Activated T-cell treated with anti-CD3 and anti-CD28 coated beads, Interleukin-2, amount 50 U/mL, for 24 hours (primary cell): ENCODE measurements at regions not wholly inside any gene's neighbourhood (a gene's known extent, or its start where the extent isn't known, plus 50 kb on each side); places are given as distances from the start of the nearest gene placed in this dataset.

ENCODE experiments used
- DNase-seq: peaks from one replicate; pipeline ENCODE4 v3.0.0-alpha.2; 2020
- H3K27ac Mint-ChIP-seq: 2 replicates; pipeline ENCODE4 v1.8.0; 2020; ENCODE audit warnings: mild to moderate bottlenecking, mixed read lengths
- H3K27me3 Mint-ChIP-seq: 2 replicates; pipeline ENCODE4 v1.8.0; 2020; ENCODE audit warnings: mixed read lengths
- H3K36me3 Mint-ChIP-seq: 2 replicates; pipeline ENCODE4 v1.8.0; 2020; ENCODE audit warnings: low read depth, mixed read lengths
- H3K4me1 Mint-ChIP-seq: 2 replicates; pipeline ENCODE4 v1.8.0; 2020; ENCODE audit warnings: low read depth, mixed read lengths
- H3K4me3 Mint-ChIP-seq: 2 replicates; pipeline ENCODE4 v1.8.0; 2020; ENCODE audit warnings: mild to moderate bottlenecking, moderate library complexity, mixed read lengths
- H3K9me3 Mint-ChIP-seq: 2 replicates; pipeline ENCODE4 v1.8.0; 2020; ENCODE audit warnings: mixed read lengths

- DNase-seq = no peak
- peaks cover 38% of the 10 kb centered on the region for H3K27me3 Mint-ChIP-seq
- no peak overlapping the region for H3K4me3 Mint-ChIP-seq
- H3K27ac Mint-ChIP-seq = no peak overlapping the region
- H3K36me3 Mint-ChIP-seq = no peaks in the 10 kb centered on the region
- no peaks in the 10 kb centered on the region for H3K4me1 Mint-ChIP-seq
- H3K9me3 Mint-ChIP-seq = peaks cover 2% of the 10 kb centered on the region
Measured at GRCh38 chr6:1096967-1097765, 214.7 kb upstream of the FOXQ1 start.

GRCh38 chr6:1094306-1094705 is 217.6 kb upstream of the FOXQ1 start:
- no peak overlapping the region for H3K27ac Mint-ChIP-seq

DNA sequence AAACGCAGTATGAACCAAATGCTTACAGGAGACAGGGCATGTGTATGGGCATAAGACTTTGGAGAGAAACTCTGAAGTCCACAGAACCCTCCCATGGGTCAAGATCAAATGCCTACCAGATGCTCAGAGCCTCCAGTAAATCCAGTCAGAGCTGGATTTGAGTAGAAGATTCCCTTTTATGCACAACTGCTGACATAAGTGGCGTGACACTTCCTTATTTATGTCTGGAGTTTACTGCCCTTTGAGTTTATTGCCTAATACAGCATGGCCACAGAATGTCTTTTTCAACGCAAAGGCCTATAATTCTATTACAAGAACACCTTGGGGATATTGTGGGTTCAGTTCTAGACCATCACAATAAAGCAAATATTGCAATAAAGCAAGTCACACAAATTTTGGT is 220.0 kb upstream of the FOXQ1 start:
- Mint-ChIP-seq H3K4me1 (no peaks in the 10 kb centered on the region), H3K4me3 (no peak overlapping the region), H3K27ac (no peak overlapping the region), H3K27me3 (peaks cover 12% of the 10 kb centered on the region), H3K36me3 (no peaks in the 10 kb centered on the region), H3K9me3 (peaks cover 2% of the 10 kb centered on the region)
- DNase-seq = no peak

More at GRCh38 chr6:1094306-1094705, 217.6 kb upstream of the FOXQ1 start:
- no peak for DNase-seq
- H3K36me3 Mint-ChIP-seq = no peaks in the 10 kb centered on the region
- H3K27me3 Mint-ChIP-seq = peaks cover 18% of the 10 kb centered on the region
- H3K4me1 Mint-ChIP-seq = no peaks in the 10 kb centered on the region
- H3K4me3 Mint-ChIP-seq = no peak overlapping the region
- peaks cover 2% of the 10 kb centered on the region for H3K9me3 Mint-ChIP-seq

- Mint-ChIP-seq H3K27me3 (peaks cover 18% of the 10 kb centered on the region), H3K27ac (no peak overlapping the region), H3K4me3 (no peak overlapping the region), H3K4me1 (no peaks in the 10 kb centered on the region), H3K36me3 (no peaks in the 10 kb centered on the region), H3K9me3 (no peaks in the 10 kb centered on the region)
- DNase-seq = no peak
Measured at GRCh38 chr6:1089859-1090258, 222.0 kb upstream of the FOXQ1 start.

GRCh38 chr6:1088492-1089001 is 223.4 kb upstream of the FOXQ1 start:
- no peak overlapping the region for H3K27ac Mint-ChIP-seq
- H3K27me3 Mint-ChIP-seq = peaks cover 16% of the 10 kb centered on the region
- no peaks in the 10 kb centered on the region for H3K36me3 Mint-ChIP-seq
- no peaks in the 10 kb centered on the region for H3K9me3 Mint-ChIP-seq
- DNase-seq = no peak
- H3K4me3 Mint-ChIP-seq = no peak overlapping the region
- no peaks in the 10 kb centered on the region for H3K4me1 Mint-ChIP-seq

GRCh38 chr6:1087154-1087843 is 224.6 kb upstream of the FOXQ1 start:
- Mint-ChIP-seq H3K27me3 (peaks cover 10% of the 10 kb centered on the region), H3K36me3 (no peaks in the 10 kb centered on the region), H3K9me3 (no peaks in the 10 kb centered on the region)

GRCh38 chr6:1086446-1087153 is 225.3 kb upstream of the FOXQ1 start:
- peaks cover 10% of the 10 kb centered on the region for H3K27me3 Mint-ChIP-seq
- no peak overlapping the region for H3K27ac Mint-ChIP-seq
- no peak for DNase-seq
- no peaks in the 10 kb centered on the region for H3K36me3 Mint-ChIP-seq
- no peak overlapping the region for H3K4me3 Mint-ChIP-seq
- H3K9me3 Mint-ChIP-seq = no peaks in the 10 kb centered on the region
- H3K4me1 Mint-ChIP-seq = no peaks in the 10 kb centered on the region

More at GRCh38 chr6:1087154-1087843, 224.6 kb upstream of the FOXQ1 start:
- no peaks in the 10 kb centered on the region for H3K4me1 Mint-ChIP-seq
- no peak overlapping the region for H3K4me3 Mint-ChIP-seq
- H3K27ac Mint-ChIP-seq = no peak overlapping the region
- DNase-seq = no peak

GRCh38 chr6:1082285-1082935 is 229.5 kb upstream of the FOXQ1 start:
- H3K27me3 Mint-ChIP-seq = peaks cover 6% of the 10 kb centered on the region
- H3K27ac Mint-ChIP-seq = no peak overlapping the region
- no peak for DNase-seq
- no peak overlapping the region for H3K4me3 Mint-ChIP-seq
- no peaks in the 10 kb centered on the region for H3K36me3 Mint-ChIP-seq
- H3K9me3 Mint-ChIP-seq = no peaks in the 10 kb centered on the region
- H3K4me1 Mint-ChIP-seq = no peaks in the 10 kb centered on the region

DNA sequence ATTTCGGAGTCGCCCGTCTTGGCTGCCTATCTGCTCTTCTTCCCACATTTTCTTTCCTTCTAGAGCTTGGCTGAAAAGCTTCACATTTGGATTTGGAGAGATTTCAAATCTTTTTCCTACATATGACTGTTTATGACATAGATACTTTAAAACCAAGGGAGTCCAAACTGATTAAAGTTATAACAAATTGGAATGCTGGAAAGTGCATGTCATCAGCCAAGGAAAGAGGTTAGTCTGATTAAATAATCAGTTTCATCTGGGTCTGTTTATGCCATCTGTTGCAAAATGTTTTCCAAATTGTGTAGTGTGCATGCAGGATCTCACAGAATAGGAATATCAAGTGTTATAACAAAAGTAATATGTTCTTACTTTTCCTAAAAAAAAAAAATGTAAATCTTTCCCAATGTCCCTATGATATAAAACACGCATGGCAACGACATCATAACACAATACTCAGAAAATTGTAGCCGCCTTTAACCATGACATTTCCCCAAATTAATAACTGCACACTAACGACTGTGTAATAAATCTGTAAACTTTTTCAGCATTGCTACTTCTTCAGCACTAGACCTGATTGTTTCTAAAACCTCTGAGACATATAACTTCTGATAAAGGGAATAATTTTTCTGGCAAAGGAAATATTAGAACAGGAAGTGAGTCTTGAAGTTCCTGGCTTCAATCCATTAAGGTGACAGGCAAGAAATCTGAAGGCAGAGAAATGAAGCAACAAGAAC is 230.2 kb upstream of the FOXQ1 start:
- H3K27ac Mint-ChIP-seq = no peak overlapping the region
- no peaks in the 10 kb centered on the region for H3K9me3 Mint-ChIP-seq
- H3K4me3 Mint-ChIP-seq = no peak overlapping the region
- peaks cover 6% of the 10 kb centered on the region for H3K27me3 Mint-ChIP-seq
- H3K36me3 Mint-ChIP-seq = no peaks in the 10 kb centered on the region
- no peaks in the 10 kb centered on the region for H3K4me1 Mint-ChIP-seq
- no peak for DNase-seq

DNA sequence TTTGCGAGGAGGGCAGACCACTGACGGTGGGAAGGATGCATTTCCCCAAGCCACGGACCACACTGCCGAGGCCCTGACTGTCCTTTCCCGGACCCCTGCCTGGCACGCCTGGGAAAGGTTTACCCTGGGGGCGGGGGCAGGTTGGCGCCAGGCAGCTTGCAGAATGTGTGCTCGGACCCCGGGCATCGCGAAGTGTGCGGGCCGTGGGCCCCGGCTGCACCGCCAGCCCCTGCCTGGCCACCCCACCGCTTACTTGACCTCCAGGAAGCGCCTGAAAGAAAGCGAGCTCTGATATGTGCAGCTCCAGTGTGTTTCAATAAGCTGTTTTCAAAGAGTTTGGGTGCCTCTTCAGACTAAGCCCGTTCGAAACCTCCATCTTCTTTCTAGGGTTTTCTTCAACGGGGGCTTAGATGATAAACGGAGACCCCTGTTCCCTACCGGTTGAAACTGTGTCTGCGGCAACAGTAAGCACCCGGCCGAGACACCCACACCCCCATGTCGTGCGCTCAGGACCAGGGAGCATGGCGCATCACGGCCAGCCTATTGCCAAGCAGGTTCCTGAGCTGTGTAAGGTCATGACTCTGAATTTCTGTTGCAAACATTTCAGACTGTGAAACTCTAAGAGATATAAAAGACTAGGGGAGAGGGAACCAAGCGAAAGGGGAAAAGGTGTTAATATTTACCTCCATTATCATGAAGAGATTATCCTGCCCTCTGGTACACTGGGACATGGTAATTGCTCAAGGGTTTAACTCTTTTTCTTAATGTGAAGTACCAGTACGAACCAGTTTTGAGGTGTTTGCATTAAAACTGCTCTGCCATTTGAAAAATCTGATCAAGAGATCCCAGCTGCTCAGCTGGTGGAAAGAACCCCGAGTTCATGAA is 231.2 kb upstream of the FOXQ1 start:
- Mint-ChIP-seq H3K4me3 (no peak overlapping the region), H3K27me3 (peaks cover 5% of the 10 kb centered on the region), H3K36me3 (no peaks in the 10 kb centered on the region), H3K4me1 (no peaks in the 10 kb centered on the region), H3K9me3 (no peaks in the 10 kb centered on the region), H3K27ac (no peak overlapping the region)
- no peak for DNase-seq

DNA sequence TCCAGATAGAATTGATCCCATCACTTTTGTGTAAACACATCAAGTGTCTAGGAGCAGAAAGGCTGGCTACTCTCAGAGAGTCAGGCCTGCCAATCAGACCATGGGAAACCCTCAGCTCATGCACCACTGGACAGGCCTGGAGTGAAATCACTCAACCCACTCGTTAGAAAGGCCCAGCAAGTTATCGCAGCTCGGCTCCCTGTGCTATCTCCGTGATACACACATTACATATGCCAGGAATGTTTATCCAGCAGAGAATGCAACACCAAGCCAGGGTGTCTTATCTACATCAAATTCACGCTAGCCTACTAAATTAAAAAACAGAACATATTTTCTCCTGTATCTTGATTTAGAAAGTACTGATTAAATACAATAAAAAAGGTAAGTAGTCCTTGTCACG is 232.4 kb upstream of the FOXQ1 start:
- Mint-ChIP-seq H3K4me3 (no peak overlapping the region), H3K4me1 (no peaks in the 10 kb centered on the region), H3K36me3 (no peaks in the 10 kb centered on the region), H3K27ac (no peak overlapping the region), H3K27me3 (peaks cover 11% of the 10 kb centered on the region), H3K9me3 (no peaks in the 10 kb centered on the region)
- DNase-seq = no peak

DNA sequence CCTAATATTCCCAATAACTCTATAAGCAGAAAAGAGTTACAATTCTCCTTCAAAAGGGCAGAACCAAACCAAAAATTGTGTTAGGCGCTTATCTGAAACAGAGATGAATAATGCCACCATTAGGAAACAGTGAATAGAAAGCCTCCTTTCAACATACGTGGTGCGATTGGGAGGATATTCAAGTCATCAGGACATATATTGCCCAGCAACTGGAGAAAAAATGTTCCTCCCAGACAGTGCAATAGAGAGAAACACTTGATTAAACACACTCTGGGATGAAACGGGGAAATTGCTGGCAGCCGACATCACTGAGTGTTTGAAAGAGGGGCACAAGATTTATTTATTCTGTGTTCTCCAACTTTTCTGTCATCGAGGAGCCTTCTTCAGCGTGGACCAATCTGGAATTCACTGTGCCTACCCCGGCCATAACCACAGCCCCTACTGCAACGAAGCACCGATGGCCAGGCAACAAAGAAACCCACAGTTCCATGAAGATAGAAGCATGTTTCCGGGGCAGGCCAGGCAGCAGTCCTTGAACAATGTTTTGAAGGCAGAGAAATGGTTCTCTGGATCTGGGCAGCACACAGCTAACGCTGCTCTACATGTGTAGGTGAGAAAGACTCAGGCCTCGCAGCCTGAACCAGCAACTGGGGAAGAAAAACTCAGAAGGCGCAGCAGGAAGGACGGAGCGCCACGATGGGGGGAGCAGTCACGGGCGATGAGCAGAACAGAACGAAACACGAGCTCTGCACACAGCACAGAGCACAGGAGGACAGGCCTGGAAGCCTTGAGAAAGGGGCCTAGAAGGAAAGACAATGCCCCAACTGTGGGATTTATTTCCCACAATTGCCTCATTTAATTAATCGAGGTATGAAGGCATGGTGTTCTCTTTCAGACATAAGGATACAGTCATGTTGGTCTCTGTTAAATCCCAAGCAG is 234.2 kb upstream of the FOXQ1 start:
- no peak overlapping the region for H3K4me3 Mint-ChIP-seq
- no peaks in the 10 kb centered on the region for H3K36me3 Mint-ChIP-seq
- no peak for DNase-seq
- no peaks in the 10 kb centered on the region for H3K9me3 Mint-ChIP-seq
- no peak overlapping the region for H3K27ac Mint-ChIP-seq
- H3K27me3 Mint-ChIP-seq = peaks cover 11% of the 10 kb centered on the region
- no peaks in the 10 kb centered on the region for H3K4me1 Mint-ChIP-seq
